ENCODE measurements at regions not wholly inside any gene's neighbourhood (a gene's known extent, or its start where the extent isn't known, plus 50 kb on each side); places are given as distances from the start of the nearest gene placed in this dataset.

GRCh38 chr3:102718651-102719050 lies 283.8 kb downstream of the ZPLD1 start:
- no peak for TF ChIP-seq GATA2 (IDR thresholded peaks at IDR 0.05; ENCODE audit: low read depth, low read length)
- TF ChIP-seq GATA3 (IDR thresholded peaks at IDR 0.05; ENCODE audit: low read depth, low read length) = no peak
